ENCODE measurements at regions not wholly inside any gene's neighbourhood (a gene's known extent, or its start where the extent isn't known, plus 50 kb on each side); places are given as distances from the start of the nearest gene placed in this dataset.
"Not testable (repeated sequence)": the region's sequence is repeated elsewhere in the genome, so short reads cannot be mapped to it uniquely, and the experiment has no call there.

GRCh38 chr2:87293931-87294594, 272.4 kb upstream of the PLGLB1 start:
- TF ChIP-seq CTCF (conservative IDR thresholded peaks at IDR 0.05; ENCODE audit: low read depth, low read length); EZH2 (IDR thresholded peaks at IDR 0.05; ENCODE audit: low read length, unreplicated experiment): not testable (repeated sequence)

Measured in PC-3 (cell line).